22Rv1 (cell line): ENCODE measurements at regions not wholly inside any gene's neighbourhood (a gene's known extent, or its start where the extent isn't known, plus 50 kb on each side); places are given as distances from the start of the nearest gene placed in this dataset.

Experiments used
- H3K27ac ChIP-seq: fragments of 450-650 bp; 2 replicates; pipeline ENCODE4 v1.5.1; 2017
- ZFX ChIP-seq: fragments of 450-650 bp; IDR thresholded peaks from 2 replicates; pipeline ENCODE4 v1.6.1; 2017; ENCODE audit warnings: antibody characterized with exemption, borderline replicate concordance
- TF ChIP-seq, protein P1 (sequence below): fragments of 450-650 bp; IDR thresholded peaks from 2 replicates; pipeline ENCODE4 v1.5.1; 2017; ENCODE audit warnings: mild to moderate bottlenecking

DNA sequence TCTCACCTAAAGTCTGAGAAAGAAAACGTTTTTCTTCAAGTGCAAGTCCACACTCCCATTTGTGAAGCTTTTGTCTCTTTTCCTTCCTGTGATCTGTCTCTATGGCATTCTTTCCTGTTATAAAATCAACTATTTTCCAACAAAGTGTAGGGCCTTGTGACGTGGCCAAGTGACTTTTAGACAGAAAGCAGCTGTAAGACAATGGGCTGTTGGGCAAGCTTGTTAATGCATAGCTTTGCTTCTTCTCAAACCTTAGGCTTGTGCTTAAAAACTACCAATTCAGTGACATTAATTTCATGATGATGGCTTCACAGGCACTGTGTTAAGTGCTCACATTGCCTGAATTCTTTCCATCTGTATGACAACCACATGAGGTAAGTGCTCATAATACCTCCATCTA, 83.5 kb downstream of the VCY1B start:
- TF ChIP-seq, protein P1, sequence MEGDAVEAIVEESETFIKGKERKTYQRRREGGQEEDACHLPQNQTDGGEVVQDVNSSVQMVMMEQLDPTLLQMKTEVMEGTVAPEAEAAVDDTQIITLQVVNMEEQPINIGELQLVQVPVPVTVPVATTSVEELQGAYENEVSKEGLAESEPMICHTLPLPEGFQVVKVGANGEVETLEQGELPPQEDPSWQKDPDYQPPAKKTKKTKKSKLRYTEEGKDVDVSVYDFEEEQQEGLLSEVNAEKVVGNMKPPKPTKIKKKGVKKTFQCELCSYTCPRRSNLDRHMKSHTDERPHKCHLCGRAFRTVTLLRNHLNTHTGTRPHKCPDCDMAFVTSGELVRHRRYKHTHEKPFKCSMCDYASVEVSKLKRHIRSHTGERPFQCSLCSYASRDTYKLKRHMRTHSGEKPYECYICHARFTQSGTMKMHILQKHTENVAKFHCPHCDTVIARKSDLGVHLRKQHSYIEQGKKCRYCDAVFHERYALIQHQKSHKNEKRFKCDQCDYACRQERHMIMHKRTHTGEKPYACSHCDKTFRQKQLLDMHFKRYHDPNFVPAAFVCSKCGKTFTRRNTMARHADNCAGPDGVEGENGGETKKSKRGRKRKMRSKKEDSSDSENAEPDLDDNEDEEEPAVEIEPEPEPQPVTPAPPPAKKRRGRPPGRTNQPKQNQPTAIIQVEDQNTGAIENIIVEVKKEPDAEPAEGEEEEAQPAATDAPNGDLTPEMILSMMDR: no peak
- no peak for TF ChIP-seq ZFX
- no peak overlapping the region for H3K27ac ChIP-seq

- no peak overlapping the region for H3K27ac ChIP-seq
Measured at GRCh38 chrY:14145614-14146013, 89.6 kb downstream of the VCY1B start.

GRCh38 chrY:14182776-14183175, 126.7 kb downstream of the VCY1B start:
- no peak for TF ChIP-seq ZFX
- TF ChIP-seq, protein P1: no peak
- H3K27ac ChIP-seq: no peak overlapping the region

More at GRCh38 chrY:14145614-14146013, 89.6 kb downstream of the VCY1B start:
- TF ChIP-seq ZFX: no peak
- TF ChIP-seq, protein P1: no peak

DNA sequence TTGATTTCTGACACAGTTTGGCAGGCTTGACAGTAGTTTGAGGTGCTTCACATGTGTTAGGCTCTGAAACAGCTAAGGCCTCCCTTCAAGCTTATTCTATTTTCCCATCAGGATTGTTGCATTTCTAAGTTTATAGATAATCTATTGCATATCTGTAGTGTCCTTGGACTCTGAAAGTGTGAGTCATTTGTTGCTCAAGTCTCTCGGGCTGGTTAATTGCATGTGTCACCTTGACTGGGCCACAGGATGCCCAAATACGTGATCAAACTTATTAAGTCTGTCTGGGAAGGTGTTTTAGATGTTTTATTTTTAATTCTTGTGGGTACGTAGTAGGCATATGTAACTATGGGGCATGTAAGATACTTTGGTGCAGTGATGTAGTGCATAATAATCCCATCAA, 166.0 kb downstream of the VCY1B start:
- no peak overlapping the region for H3K27ac ChIP-seq
- TF ChIP-seq, protein P1: no peak
- TF ChIP-seq ZFX: no peak

DNA sequence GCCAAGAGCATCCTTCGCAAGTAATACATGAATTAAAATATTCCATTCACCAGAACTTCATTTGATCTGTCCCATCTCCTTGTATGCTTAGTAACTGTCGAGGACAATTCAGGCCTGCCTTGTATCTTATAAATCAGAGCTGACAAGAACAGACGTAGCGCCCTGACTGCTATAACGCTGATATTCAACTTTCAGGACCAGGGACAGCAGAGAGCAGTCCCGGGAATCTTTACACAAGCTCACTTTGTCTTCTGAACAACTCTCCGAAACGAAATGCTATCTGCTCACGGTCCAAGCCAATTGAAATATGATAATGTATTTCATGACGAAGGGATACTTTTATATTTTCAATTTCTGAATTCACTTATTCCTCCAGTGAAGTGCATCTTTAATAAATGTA, 175.7 kb downstream of the VCY1B start:
- no peak overlapping the region for H3K27ac ChIP-seq
- TF ChIP-seq, protein P1: no peak
- TF ChIP-seq ZFX: no peak

GRCh38 chrY:14235070-14235469, 179.0 kb downstream of the VCY1B start:
- TF ChIP-seq, protein P1: no peak
- TF ChIP-seq ZFX: no peak
- no peak overlapping the region for H3K27ac ChIP-seq

DNA sequence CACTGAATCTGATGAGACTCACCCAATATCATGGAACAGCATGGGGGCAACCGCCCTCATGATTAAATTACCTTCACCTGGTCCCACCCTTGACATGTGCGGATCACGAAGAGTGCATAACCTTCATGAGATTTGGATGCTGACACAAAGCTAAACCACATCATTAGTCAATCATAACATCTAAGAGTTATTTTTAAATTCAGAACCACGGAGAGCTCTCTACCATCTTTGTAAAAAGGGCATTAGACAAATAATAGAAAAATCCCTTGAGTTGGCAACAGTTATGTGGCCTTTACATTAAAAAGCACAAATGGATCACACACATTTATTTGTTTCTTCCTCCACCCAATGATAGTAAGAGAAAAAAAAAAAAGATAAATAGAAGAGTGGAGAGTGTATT, 182.2 kb downstream of the VCY1B start:
- H3K27ac ChIP-seq: no peak overlapping the region
- TF ChIP-seq ZFX: no peak
- TF ChIP-seq, protein P1: no peak
